Stimulated activated CD4-positive, alpha-beta T cell treated with anti-CD3 and anti-CD28 coated beads, Interleukin-1b, Interleukin-23, amount 100 ng/mL, for 4 hours (primary cell): ENCODE measurements at regions not wholly inside any gene's neighbourhood (a gene's known extent, or its start where the extent isn't known, plus 50 kb on each side); places are given as distances from the start of the nearest gene placed in this dataset.

ENCODE experiments used
- DNase-seq, 2 donors: peaks; one replicate each; pipeline ENCODE4 v3.0.0-alpha.2; 2020; ENCODE audit warnings: low read depth in 2 of 2

- no peak for DNase-seq
These were observed 961.5 kb upstream of the NR2F2 start for GRCh38 chr15:95368755-95369601.

- DNase-seq: no peak
These were observed 960.2 kb upstream of the NR2F2 start for GRCh38 chr15:95370291-95370690.

- DNase-seq: no peak
These were observed 958.8 kb upstream of the NR2F2 start for GRCh38 chr15:95371664-95372063.

- DNase-seq: no peak
These were observed 955.2 kb upstream of the NR2F2 start for GRCh38 chr15:95375281-95375680.

GRCh38 chr15:95377258-95377852, 953.1 kb upstream of the NR2F2 start:
- no peak for DNase-seq

- no peak for DNase-seq
These were observed 936.1 kb upstream of the NR2F2 start for GRCh38 chr15:95394186-95395067.

GRCh38 chr15:95400428-95400827, 930.1 kb upstream of the NR2F2 start:
- DNase-seq: no peak

GRCh38 chr15:95401587-95401986, 928.9 kb upstream of the NR2F2 start:
- DNase-seq: no peak

- DNase-seq: no peak
These were observed 925.1 kb upstream of the NR2F2 start for GRCh38 chr15:95405447-95405846.

GRCh38 chr15:95407534-95407933, 923.0 kb upstream of the NR2F2 start:
- no peak for DNase-seq

- DNase-seq: no peak
These were observed 921.3 kb upstream of the NR2F2 start for GRCh38 chr15:95409211-95409610.

- no peak for DNase-seq
These were observed 920.7 kb upstream of the NR2F2 start for GRCh38 chr15:95409626-95410310.

- DNase-seq: no peak
These were observed 919.7 kb upstream of the NR2F2 start for GRCh38 chr15:95410757-95411156.

- no peak for DNase-seq
These were observed 913.9 kb upstream of the NR2F2 start for GRCh38 chr15:95416576-95416975.

- DNase-seq: no peak
These were observed 912.7 kb upstream of the NR2F2 start for GRCh38 chr15:95417761-95418160.

- DNase-seq: no peak
These were observed 908.2 kb upstream of the NR2F2 start for GRCh38 chr15:95422255-95422654.

GRCh38 chr15:95425859-95426258, 904.6 kb upstream of the NR2F2 start:
- DNase-seq: no peak

- DNase-seq: no peak
These were observed 901.2 kb upstream of the NR2F2 start for GRCh38 chr15:95429345-95429744.

- no peak for DNase-seq
These were observed 899.0 kb upstream of the NR2F2 start for GRCh38 chr15:95431518-95431917.

- DNase-seq: no peak
These were observed 897.6 kb upstream of the NR2F2 start for GRCh38 chr15:95432878-95433405.

GRCh38 chr15:95439922-95440376, 890.6 kb upstream of the NR2F2 start:
- no peak for DNase-seq
